GM23248 (cell line): ENCODE measurements at regions not wholly inside any gene's neighbourhood (a gene's known extent, or its start where the extent isn't known, plus 50 kb on each side); places are given as distances from the start of the nearest gene placed in this dataset.

Experiments used
- EZH2 ChIP-seq: fragments of 200-600 bp; sonication (generic); IDR thresholded peaks from 2 replicates; pipeline ENCODE4 v1.6.1; 2018; ENCODE audit warnings: antibody characterized with exemption, mild to moderate bottlenecking; ENCODE audit not compliant: insufficient read depth, poor library complexity, severe bottlenecking
- EZH2phosphoT487 ChIP-seq: fragments of 200-600 bp; sonication (generic); IDR thresholded peaks from 2 replicates; pipeline ENCODE4 v1.6.1; 2018; ENCODE audit warnings: antibody characterized with exemption, moderate library complexity, mild to moderate bottlenecking, low read depth; ENCODE audit not compliant: insufficient read depth

DNA sequence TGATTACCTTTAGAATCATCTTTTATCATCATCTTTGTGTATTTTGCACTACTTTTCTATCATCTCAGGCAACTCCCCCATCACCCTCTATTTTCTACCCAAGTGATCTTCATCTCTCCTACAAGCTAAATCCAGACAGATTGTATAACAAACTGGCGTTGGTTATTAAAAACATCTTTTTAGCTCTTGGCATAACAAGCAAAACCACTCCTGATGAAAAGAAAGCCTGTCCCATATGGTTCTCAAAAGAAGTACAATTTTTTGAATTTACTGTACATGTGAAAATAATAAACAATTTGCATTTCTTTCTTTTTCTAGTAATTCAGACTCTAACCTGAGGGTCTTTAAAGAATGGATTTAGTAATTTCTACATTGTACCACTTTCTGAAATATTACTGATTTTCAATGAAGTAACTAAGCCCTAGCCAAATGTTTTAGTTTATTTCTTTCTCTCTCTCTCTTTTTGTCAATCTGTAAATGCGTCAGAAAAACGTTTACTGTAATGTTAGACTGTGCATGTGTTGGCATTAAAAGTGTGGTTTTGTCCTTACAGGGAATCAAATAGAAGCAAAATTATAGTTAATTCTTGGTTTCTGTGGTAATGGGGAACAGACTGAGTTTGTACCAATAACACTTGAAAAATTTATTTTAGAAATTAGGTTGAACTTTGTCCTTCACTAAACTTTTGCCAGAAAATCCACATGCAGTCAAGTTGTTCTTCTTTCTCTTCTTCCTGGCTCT lies 52.5 kb upstream of the RPS23 start:
- TF ChIP-seq EZH2: no peak
- TF ChIP-seq EZH2phosphoT487: no peak
